WTC11 (cell line): ENCODE measurements at regions not wholly inside any gene's neighbourhood (a gene's known extent, or its start where the extent isn't known, plus 50 kb on each side); places are given as distances from the start of the nearest gene placed in this dataset.

Experiments
- ATAC-seq: fragments of 200-7000 bp; cut with Tn5 transposase; 2 replicates; pipeline ENCODE4 v1.10.0; 2021; ENCODE audit warnings: mild to moderate bottlenecking, moderate library complexity
- CTCF ChIA-PET: fragments of 300-600 bp; sonication (Branson Sonifier 250); formaldehyde crosslinking; loops from one replicate; lab custom pipeline; 2021; ENCODE audit warnings: antibody characterized with exemption; lab: Charles Lee
- POLR2A ChIA-PET: fragments of 350-600 bp; sonication (Branson Sonifier 250); formaldehyde crosslinking; loops from one replicate; lab custom pipeline; 2021; ENCODE audit warnings: antibody characterized with exemption; lab: Charles Lee
- DNase-seq: peaks from one replicate; pipeline ENCODE4 v3.0.0; 2021; ENCODE audit warnings: low spot score
- H3K27ac Mint-ChIP-seq: 2 replicates; pipeline ENCODE4 v1.8.0; 2021; ENCODE audit warnings: mixed read lengths
- H3K27me3 Mint-ChIP-seq: 2 replicates; pipeline ENCODE4 v1.8.0; 2021; ENCODE audit warnings: low read depth, mild to moderate bottlenecking, moderate library complexity, mixed read lengths
- H3K36me3 Mint-ChIP-seq: 2 replicates; pipeline ENCODE4 v1.8.0; 2021; ENCODE audit warnings: mixed read lengths
- H3K4me1 Mint-ChIP-seq: 2 replicates; pipeline ENCODE4 v1.8.0; 2022; ENCODE audit warnings: mixed read lengths
- H3K4me3 Mint-ChIP-seq: 2 replicates; pipeline ENCODE4 v1.8.0; 2021; ENCODE audit warnings: mild to moderate bottlenecking, moderate library complexity, mixed read lengths
- H3K9me3 Mint-ChIP-seq: 2 replicates; pipeline ENCODE4 v1.8.0; 2021; ENCODE audit warnings: mixed read lengths
- AR ChIP-seq: fragments of 250-450 bp; sonication (Bioruptor Pico); IDR thresholded peaks from 2 replicates; pipeline ENCODE4 v1.9.0; 2021; ENCODE audit warnings: mild to moderate bottlenecking
- ARID4B ChIP-seq: sonication (generic); formaldehyde crosslinking; IDR thresholded peaks from 2 replicates; pipeline ENCODE4 v1.8.0; 2023; ENCODE audit warnings: missing genetic modification reagents, mild to moderate bottlenecking, borderline replicate concordance
- ATF1 ChIP-seq: sonication (generic); formaldehyde crosslinking; IDR thresholded peaks from 2 replicates; pipeline ENCODE4 v1.8.1; 2023; ENCODE audit warnings: mild to moderate bottlenecking, moderate library complexity, missing genetic modification reagents
- ATF3 ChIP-seq: sonication (generic); formaldehyde crosslinking; conservative IDR thresholded peaks from 2 replicates; pipeline ENCODE4 v1.8.1; 2022; ENCODE audit warnings: mild to moderate bottlenecking, missing genetic modification reagents
- CREB1 ChIP-seq: sonication (generic); formaldehyde crosslinking; IDR thresholded peaks from 2 replicates; pipeline ENCODE4 v1.8.0; 2023; ENCODE audit warnings: mild to moderate bottlenecking, missing genetic modification reagents
- E2F1 ChIP-seq: sonication (generic); formaldehyde crosslinking; IDR thresholded peaks from 2 replicates; pipeline ENCODE4 v1.8.0; 2022; ENCODE audit warnings: mild to moderate bottlenecking, missing genetic modification reagents
- ESRRA ChIP-seq: sonication (generic); formaldehyde crosslinking; IDR thresholded peaks from 2 replicates; pipeline ENCODE4 v1.8.1; 2022; ENCODE audit warnings: mild to moderate bottlenecking, missing genetic modification reagents, borderline replicate concordance
- ETV6 ChIP-seq: sonication (generic); formaldehyde crosslinking; IDR thresholded peaks from 2 replicates; pipeline ENCODE4 v1.8.1; 2022; ENCODE audit warnings: mild to moderate bottlenecking, missing genetic modification reagents
- FOXJ3 ChIP-seq: sonication (generic); formaldehyde crosslinking; IDR thresholded peaks from 2 replicates; pipeline ENCODE4 v1.9.0; 2021; ENCODE audit warnings: missing genetic modification reagents, mild to moderate bottlenecking, borderline replicate concordance
- GTF2I ChIP-seq: fragments of 250-450 bp; sonication (Bioruptor Pico); conservative IDR thresholded peaks from 2 replicates; pipeline ENCODE4 v1.4.0; 2021; ENCODE audit warnings: mild to moderate bottlenecking
- IRF2 ChIP-seq: sonication (generic); formaldehyde crosslinking; IDR thresholded peaks from 2 replicates; pipeline ENCODE4 v1.8.0; 2022; ENCODE audit warnings: low read depth, missing genetic modification reagents, borderline replicate concordance
- JUN ChIP-seq: sonication (generic); formaldehyde crosslinking; IDR thresholded peaks from 2 replicates; pipeline ENCODE4 v1.8.0; 2023; ENCODE audit warnings: mild to moderate bottlenecking, missing genetic modification reagents
- MXD4 ChIP-seq: fragments of 250-450 bp; sonication (Bioruptor Pico); IDR thresholded peaks from 2 replicates; pipeline ENCODE4 v1.8.0; 2021; ENCODE audit warnings: mild to moderate bottlenecking, moderate library complexity, borderline replicate concordance
- NFE2L1 ChIP-seq: sonication (generic); formaldehyde crosslinking; IDR thresholded peaks from 2 replicates; pipeline ENCODE4 v1.8.1; 2023; ENCODE audit warnings: missing genetic modification reagents
- RELA ChIP-seq: sonication (generic); formaldehyde crosslinking; IDR thresholded peaks from 2 replicates; pipeline ENCODE4 v1.8.1; 2022; ENCODE audit warnings: missing genetic modification reagents, mild to moderate bottlenecking, borderline replicate concordance
- SP1 ChIP-seq: sonication (generic); formaldehyde crosslinking; conservative IDR thresholded peaks from 2 replicates; pipeline ENCODE4 v1.8.1; 2022; ENCODE audit warnings: missing genetic modification reagents
- TEAD1 ChIP-seq: sonication (generic); formaldehyde crosslinking; IDR thresholded peaks from 2 replicates; pipeline ENCODE4 v1.8.0; 2022; ENCODE audit warnings: mild to moderate bottlenecking, missing genetic modification reagents
- ZMAT4 ChIP-seq: fragments of 250-450 bp; sonication (Bioruptor Pico); IDR thresholded peaks from 2 replicates; pipeline ENCODE4 v1.9.0; 2021; ENCODE audit warnings: mild to moderate bottlenecking
- ZNF425 ChIP-seq: fragments of 250-450 bp; sonication (Bioruptor Pico); conservative IDR thresholded peaks from 2 replicates; pipeline ENCODE4 v1.9.0; 2021; ENCODE audit warnings: mild to moderate bottlenecking
- ZNF512 ChIP-seq: sonication (generic); formaldehyde crosslinking; IDR thresholded peaks from 2 replicates; pipeline ENCODE4 v1.8.1; 2022; ENCODE audit warnings: missing genetic modification reagents, borderline replicate concordance
- ZSCAN18 ChIP-seq: fragments of 250-450 bp; sonication (Bioruptor Pico); IDR thresholded peaks from 2 replicates; pipeline ENCODE4 v2.1.2; 2022; ENCODE audit warnings: mild to moderate bottlenecking, moderate library complexity

- no peak for TF ChIP-seq AR (CRISPR knock-in tag)
- no peak for TF ChIP-seq NFE2L1 (CRISPR knock-in tag)
- TF ChIP-seq ZNF512 (CRISPR knock-in tag): no peak
- no peak for TF ChIP-seq ETV6 (CRISPR knock-in tag)
- TF ChIP-seq ATF3 (CRISPR knock-in tag): no peak
- TF ChIP-seq IRF2: no peak
Measured at GRCh38 chr3:145522179-145522578, 638.8 kb downstream of the PLOD2 start (continued).

GRCh38 chr3:145522893-145523651, 637.9 kb downstream of the PLOD2 start:
- CTCF ChIA-PET: no interaction called here
- no peak overlapping the region for H3K4me3 Mint-ChIP-seq
- H3K9me3 Mint-ChIP-seq: peaks cover 11% of the 10 kb centered on the region
- peaks cover 30% of the 10 kb centered on the region for H3K4me1 Mint-ChIP-seq
- H3K27ac Mint-ChIP-seq: no peak overlapping the region
- H3K27me3 Mint-ChIP-seq: no peaks in the 10 kb centered on the region
- POLR2A ChIA-PET: no interaction called here
- 0 out of 2 replicates have a peak, but pooled peaks cover 5% of the 10 kb centered on the region for H3K36me3 Mint-ChIP-seq
- no peak for DNase-seq
- no peak; the same call in 1 of the 2 replicates for ATAC-seq
- TF ChIP-seq ZSCAN18 (CRISPR knock-in tag) (no peak), ZMAT4 (CRISPR knock-in tag) (no peak), ESRRA (CRISPR knock-in tag) (no peak), MXD4 (no peak), ZNF425 (CRISPR knock-in tag) (no peak), RELA (CRISPR knock-in tag) (no peak), CREB1 (CRISPR knock-in tag) (no peak), FOXJ3 (no peak), E2F1 (CRISPR knock-in tag) (no peak), IRF2 (no peak), TEAD1 (CRISPR knock-in tag) (no peak), ATF1 (no peak), ARID4B (CRISPR knock-in tag) (no peak), GTF2I (no peak), JUN (CRISPR knock-in tag) (no peak), SP1 (CRISPR knock-in tag) (no peak)
